PFSK-1 (cell line): ENCODE measurements at regions not wholly inside any gene's neighbourhood (a gene's known extent, or its start where the extent isn't known, plus 50 kb on each side); places are given as distances from the start of the nearest gene placed in this dataset.

Source experiments
- FOXP2 ChIP-seq: optimal IDR thresholded peaks from 2 replicates; pipeline ENCODE3; 2011; ENCODE audit warnings: borderline replicate concordance, control low read depth, inconsistent platforms; ENCODE audit not compliant: insufficient read depth; ENCODE audit errors: extremely low read length, extremely low read depth
- POLR2AphosphoS5 ChIP-seq: IDR thresholded peaks from 2 replicates; pipeline ENCODE4 v1.6.1; 2012; ENCODE audit warnings: low read depth, mild to moderate bottlenecking, control low read depth, low read length, moderate library complexity
- REST ChIP-seq, 2 experiments: IDR thresholded peaks; 2 replicates each; pipeline versions ENCODE4 v1.6.1 to v1.8.0; 2011 to 2012; ENCODE audit warnings: low read depth in 2 of 2, low read length in 2 of 2, control low read depth in 1 of 2, inconsistent platforms in 1 of 2, mild to moderate bottlenecking in 1 of 2, moderate library complexity in 1 of 2; ENCODE audit not compliant: insufficient read depth in 1 of 2
- SIN3A ChIP-seq: IDR thresholded peaks from 2 replicates; pipeline ENCODE4 v1.6.1; 2012; ENCODE audit warnings: mild to moderate bottlenecking, low read length, moderate library complexity, borderline replicate concordance; ENCODE audit not compliant: insufficient read depth
- TAF1 ChIP-seq: IDR thresholded peaks from 2 replicates; pipeline ENCODE4 v1.6.1; 2012; ENCODE audit warnings: low read length, control low read depth, borderline replicate concordance; ENCODE audit not compliant: insufficient read depth

- no peak for TF ChIP-seq POLR2AphosphoS5
These were observed 199.4 kb downstream of the PHETA1 start for GRCh38 chr12:111169456-111169855.

- TF ChIP-seq POLR2AphosphoS5 (no peak), SIN3A (no peak), REST (IDR thresholded peaks at IDR 0.05; ENCODE audit: insufficient read depth in 1 of 2, low read depth in 2 of 2, low read length in 2 of 2) (no peak), TAF1 (no peak), FOXP2 (no peak)
These were observed 199.9 kb downstream of the PHETA1 start for GRCh38 chr12:111169032-111169431.

GRCh38 chr12:111168009-111168900 is 200.6 kb downstream of the PHETA1 start:
- TF ChIP-seq TAF1 (no peak), SIN3A (no peak), POLR2AphosphoS5 (no peak), FOXP2 (no peak), REST (IDR thresholded peaks at IDR 0.05; ENCODE audit: insufficient read depth in 1 of 2, low read depth in 2 of 2, low read length in 2 of 2) (no peak)

GRCh38 chr12:111166779-111167540 is 201.9 kb downstream of the PHETA1 start:
- TF ChIP-seq SIN3A (no peak), REST (IDR thresholded peaks at IDR 0.05; ENCODE audit: insufficient read depth in 1 of 2, low read depth in 2 of 2, low read length in 2 of 2) (no peak), TAF1 (no peak), POLR2AphosphoS5 (no peak), FOXP2 (no peak)

- TF ChIP-seq REST (IDR thresholded peaks at IDR 0.05; ENCODE audit: insufficient read depth in 1 of 2, low read depth in 2 of 2, low read length in 2 of 2) (no peak), SIN3A (no peak), POLR2AphosphoS5 (no peak), TAF1 (no peak), FOXP2 (no peak)
These were observed 203.9 kb downstream of the PHETA1 start for GRCh38 chr12:111164833-111165525.
